ENCODE measurements at regions not wholly inside any gene's neighbourhood (a gene's known extent, or its start where the extent isn't known, plus 50 kb on each side); places are given as distances from the start of the nearest gene placed in this dataset.
"Not testable (repeated sequence)": the region's sequence is repeated elsewhere in the genome, so short reads cannot be mapped to it uniquely, and the experiment has no call there.

- no peak for DNase-seq
Observed at GRCh38 chr10:33100781-33101391, 142.9 kb upstream of the ITGB1 start.

- no peak for DNase-seq
Observed at GRCh38 chr10:33099748-33100147, 141.7 kb upstream of the ITGB1 start.

- no peak for DNase-seq
Observed at GRCh38 chr10:33098951-33099663, 141.1 kb upstream of the ITGB1 start.

GRCh38 chr10:33095867-33096815 is 138.1 kb upstream of the ITGB1 start:
- no peak for DNase-seq

- DNase-seq: no peak
Observed at GRCh38 chr10:33094263-33095051, 136.4 kb upstream of the ITGB1 start.

- no peak for DNase-seq
Observed at GRCh38 chr10:33093362-33093761, 135.3 kb upstream of the ITGB1 start.

- no peak for DNase-seq
Observed at GRCh38 chr10:33092596-33092995, 134.6 kb upstream of the ITGB1 start.

- DNase-seq: no peak
Observed at GRCh38 chr10:33091201-33091600, 133.2 kb upstream of the ITGB1 start.

- DNase-seq: no peak
Observed at GRCh38 chr10:33088990-33089389, 131.0 kb upstream of the ITGB1 start.

- no peak for DNase-seq
Observed at GRCh38 chr10:33087922-33088321, 129.9 kb upstream of the ITGB1 start.

- DNase-seq: no peak
Observed at GRCh38 chr10:33087152-33087551, 129.1 kb upstream of the ITGB1 start.

GRCh38 chr10:33086100-33086499 is 128.1 kb upstream of the ITGB1 start:
- no peak for DNase-seq

- no peak for DNase-seq
Observed at GRCh38 chr10:33085313-33085833, 127.3 kb upstream of the ITGB1 start.

GRCh38 chr10:33084453-33084852 is 126.4 kb upstream of the ITGB1 start:
- no peak for DNase-seq

GRCh38 chr10:33082373-33082895 is 124.4 kb upstream of the ITGB1 start:
- no peak for DNase-seq

GRCh38 chr10:33080467-33080866 is 122.4 kb upstream of the ITGB1 start:
- not testable (repeated sequence) for DNase-seq

- no peak for DNase-seq
Observed at GRCh38 chr10:33074443-33074842, 116.4 kb upstream of the ITGB1 start.

GRCh38 chr10:33073641-33074415 is 115.8 kb upstream of the ITGB1 start:
- DNase-seq: no peak

- DNase-seq: no peak
Observed at GRCh38 chr10:33071857-33072256, 113.8 kb upstream of the ITGB1 start.

- no peak for DNase-seq
Observed at GRCh38 chr10:33070101-33070500, 112.1 kb upstream of the ITGB1 start.

- DNase-seq: no peak
Observed at GRCh38 chr10:33067917-33068316, 109.9 kb upstream of the ITGB1 start.
